ENCODE measurements at regions not wholly inside any gene's neighbourhood (a gene's known extent, or its start where the extent isn't known, plus 50 kb on each side); places are given as distances from the start of the nearest gene placed in this dataset.

DNA sequence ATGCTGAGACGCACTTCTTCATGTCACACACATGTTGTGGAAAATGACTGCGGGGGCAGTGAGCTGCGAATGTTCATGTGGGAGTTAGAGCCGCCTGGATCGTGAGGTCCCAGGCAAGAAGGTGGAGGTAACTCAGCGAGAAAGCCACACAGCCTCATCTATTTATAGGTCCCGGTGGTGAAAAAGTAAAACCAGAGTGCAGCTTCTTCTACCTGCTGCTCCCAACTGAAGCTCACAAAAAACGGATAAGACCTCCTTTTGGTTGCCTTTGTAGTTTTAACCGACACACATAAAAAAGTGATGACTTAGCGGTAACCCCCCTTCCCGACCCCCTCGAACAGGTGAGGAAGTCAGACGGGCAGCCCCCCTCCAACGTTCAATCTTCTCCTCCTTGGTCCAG, 276.9 kb downstream of the GATA3 start:
- Histone ChIP-seq H3K9me3 (ENCODE audit: insufficient read depth, low read depth, low read length) (no peaks in the 10 kb centered on the region), H4K20me1 (ENCODE audit: insufficient read depth, low read length) (no peaks in the 10 kb centered on the region), H3K4me3 (ENCODE audit: insufficient read depth, low read depth, low read length) (no peak overlapping the region), H3K79me2 (ENCODE audit: insufficient read depth, low read length) (no peaks in the 10 kb centered on the region), H3K4me2 (ENCODE audit: low read length) (no peak overlapping the region), H3K9ac (ENCODE audit: low read length) (no peak overlapping the region), H3K27me3 (ENCODE audit: insufficient read depth, low read length) (peaks cover 4% of the 10 kb centered on the region), H3K27ac (ENCODE audit: low read depth, low read length) (no peak overlapping the region), H3K36me3 (ENCODE audit: insufficient read depth, low read length) (no peaks in the 10 kb centered on the region), H2AFZ (ENCODE audit: low read depth, low read length) (no peak overlapping the region), H3K4me1 (ENCODE audit: insufficient read depth, low read length) (peaks cover 3% of the 10 kb centered on the region)
- H3K9me3 Mint-ChIP-seq (ENCODE audit: unreplicated experiment): no peaks in the 10 kb centered on the region
- no peak overlapping the region for H3K27ac Mint-ChIP-seq (ENCODE audit: unreplicated experiment)
- FAIRE-seq: no peak
- H3K27me3 Mint-ChIP-seq (ENCODE audit: low read depth, unreplicated experiment): peaks cover 29% of the 10 kb centered on the region
- TF ChIP-seq CTCF (IDR thresholded peaks at IDR 0.05; ENCODE audit: insufficient read depth, low read depth, low read length): no peak
- TF ChIP-seq EZH2 (IDR thresholded peaks at IDR 0.05; ENCODE audit: insufficient read depth, low read length): no peak
- DNase-seq (ENCODE audit: low read depth): no peak
- H3K4me3 Mint-ChIP-seq (ENCODE audit: unreplicated experiment): no peak overlapping the region
- no peaks in the 10 kb centered on the region for H3K36me3 Mint-ChIP-seq (ENCODE audit: low read depth, unreplicated experiment)
- no peaks in the 10 kb centered on the region for H3K4me1 Mint-ChIP-seq (ENCODE audit: low read depth, unreplicated experiment)

DNA sequence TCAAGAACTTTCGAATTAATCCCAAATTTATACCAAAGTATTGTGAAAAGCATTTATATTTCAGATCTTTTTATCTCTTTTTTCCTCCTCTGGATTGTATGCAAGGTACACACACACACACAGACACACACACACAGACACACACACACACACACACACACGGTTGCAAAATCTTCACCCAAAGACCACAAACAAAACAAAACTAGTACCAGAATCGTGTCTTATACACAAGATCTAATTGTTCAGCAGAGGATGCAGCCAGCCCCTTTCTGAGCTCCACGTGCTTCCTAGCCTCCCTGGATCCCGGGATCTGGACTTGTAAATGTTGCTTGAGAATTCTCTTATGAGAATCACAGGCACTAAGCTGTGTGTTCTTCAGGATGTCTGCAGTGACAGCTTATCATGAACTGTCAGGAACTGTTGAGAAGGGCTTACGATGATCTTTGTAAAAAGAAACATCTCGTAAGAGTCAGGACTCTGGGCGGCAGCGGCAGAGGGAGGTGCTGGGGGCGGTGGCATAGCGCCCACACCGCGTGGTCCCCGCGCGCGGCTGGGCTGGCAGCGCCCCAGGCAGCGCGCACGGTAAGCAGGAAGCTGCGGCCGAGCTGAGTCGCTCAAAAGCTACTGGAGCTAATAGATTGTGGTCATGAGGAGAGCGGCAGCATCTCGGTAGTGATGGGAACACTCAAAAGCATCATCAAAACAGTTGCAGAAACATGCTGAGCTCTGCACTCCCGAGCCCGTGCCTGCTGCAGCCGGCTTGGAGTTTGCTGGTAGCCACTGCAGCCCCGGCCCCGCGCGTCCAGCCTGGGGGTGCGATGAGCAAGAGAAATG, 277.6 kb downstream of the GATA3 start:
- Mint-ChIP-seq H3K27ac (ENCODE audit: unreplicated experiment) (no peak overlapping the region), H3K4me3 (ENCODE audit: unreplicated experiment) (peak overlapping the region; percentile 58), H3K36me3 (ENCODE audit: low read depth, unreplicated experiment) (no peaks in the 10 kb centered on the region), H3K4me1 (ENCODE audit: low read depth, unreplicated experiment) (no peaks in the 10 kb centered on the region), H3K27me3 (ENCODE audit: low read depth, unreplicated experiment) (peaks cover 24% of the 10 kb centered on the region), H3K9me3 (ENCODE audit: unreplicated experiment) (no peaks in the 10 kb centered on the region)
- H3K4me2 ChIP-seq (ENCODE audit: low read length): peak overlapping the region; percentile 82
- H3K79me2 ChIP-seq (ENCODE audit: insufficient read depth, low read length): no peaks in the 10 kb centered on the region
- peak overlapping the region; percentile 32 for H2AFZ ChIP-seq (ENCODE audit: low read depth, low read length)
- H3K27ac ChIP-seq (ENCODE audit: low read depth, low read length): no peak overlapping the region
- peak overlapping the region; percentile 42 for H3K4me3 ChIP-seq (ENCODE audit: insufficient read depth, low read depth, low read length)
- TF ChIP-seq CTCF (IDR thresholded peaks at IDR 0.05; ENCODE audit: insufficient read depth, low read depth, low read length) (no peak), EZH2 (IDR thresholded peaks at IDR 0.05; ENCODE audit: insufficient read depth, low read length) (no peak)
- FAIRE-seq: no peak
- H3K27me3 ChIP-seq (ENCODE audit: insufficient read depth, low read length): peaks cover 4% of the 10 kb centered on the region
- peak; percentile 74 for DNase-seq (ENCODE audit: low read depth)
- peaks cover 3% of the 10 kb centered on the region for H3K4me1 ChIP-seq (ENCODE audit: insufficient read depth, low read length)
- no peaks in the 10 kb centered on the region for H3K9me3 ChIP-seq (ENCODE audit: insufficient read depth, low read depth, low read length)
- H3K9ac ChIP-seq (ENCODE audit: low read length): peak overlapping the region; percentile 41
- no peaks in the 10 kb centered on the region for H4K20me1 ChIP-seq (ENCODE audit: insufficient read depth, low read length)
- no peaks in the 10 kb centered on the region for H3K36me3 ChIP-seq (ENCODE audit: insufficient read depth, low read length)

GRCh38 chr10:8332730-8333111, 278.2 kb downstream of the GATA3 start:
- no peaks in the 10 kb centered on the region for H3K9me3 ChIP-seq (ENCODE audit: insufficient read depth, low read depth, low read length)
- H3K36me3 ChIP-seq (ENCODE audit: insufficient read depth, low read length): no peaks in the 10 kb centered on the region
- H3K4me3 ChIP-seq (ENCODE audit: insufficient read depth, low read depth, low read length): peak overlapping the region; percentile 42
- peak overlapping the region; percentile 32 for H2AFZ ChIP-seq (ENCODE audit: low read depth, low read length)
- H4K20me1 ChIP-seq (ENCODE audit: insufficient read depth, low read length): no peaks in the 10 kb centered on the region
- Mint-ChIP-seq H3K36me3 (ENCODE audit: low read depth, unreplicated experiment) (no peaks in the 10 kb centered on the region), H3K4me3 (ENCODE audit: unreplicated experiment) (peak overlapping the region; percentile 8), H3K27me3 (ENCODE audit: low read depth, unreplicated experiment) (peaks cover 24% of the 10 kb centered on the region), H3K27ac (ENCODE audit: unreplicated experiment) (no peak overlapping the region), H3K9me3 (ENCODE audit: unreplicated experiment) (no peaks in the 10 kb centered on the region), H3K4me1 (ENCODE audit: low read depth, unreplicated experiment) (no peaks in the 10 kb centered on the region)
- DNase-seq (ENCODE audit: low read depth): no peak
- H3K27me3 ChIP-seq (ENCODE audit: insufficient read depth, low read length): peaks cover 4% of the 10 kb centered on the region
- no peak for FAIRE-seq
- H3K79me2 ChIP-seq (ENCODE audit: insufficient read depth, low read length): no peaks in the 10 kb centered on the region
- no peak overlapping the region for H3K9ac ChIP-seq (ENCODE audit: low read length)
- H3K27ac ChIP-seq (ENCODE audit: low read depth, low read length): no peak overlapping the region
- peaks cover 3% of the 10 kb centered on the region for H3K4me1 ChIP-seq (ENCODE audit: insufficient read depth, low read length)
- peak overlapping the region; percentile 82 for H3K4me2 ChIP-seq (ENCODE audit: low read length)
- no peak for TF ChIP-seq CTCF (IDR thresholded peaks at IDR 0.05; ENCODE audit: insufficient read depth, low read depth, low read length)
- TF ChIP-seq EZH2 (IDR thresholded peaks at IDR 0.05; ENCODE audit: insufficient read depth, low read length): no peak
